ENCODE measurements at regions not wholly inside any gene's neighbourhood (a gene's known extent, or its start where the extent isn't known, plus 50 kb on each side); places are given as distances from the start of the nearest gene placed in this dataset.

DNA sequence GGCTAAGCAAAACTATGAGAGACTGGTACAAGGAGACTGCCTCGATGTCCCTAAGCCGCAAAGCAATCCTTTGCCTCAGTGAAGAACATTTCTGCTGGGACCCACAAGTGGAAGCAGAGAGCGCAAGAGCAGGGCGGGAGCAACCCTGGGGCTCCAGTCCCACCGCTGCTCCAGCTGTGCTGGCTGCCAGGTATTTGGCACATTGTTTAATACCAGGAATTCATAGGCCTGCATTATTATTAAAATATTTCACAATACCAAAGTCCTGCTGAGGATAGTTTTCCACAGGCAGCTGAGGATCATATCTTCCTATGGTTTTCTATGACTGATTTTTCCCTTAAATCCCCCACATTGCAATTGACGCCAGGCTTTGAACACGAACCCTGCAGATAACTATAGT lies 163.5 kb upstream of the TLL1 start:
- ATAC-seq (peak in 1 of 2 donors; percentile 31), DNase-seq (no peak)
- intact Hi-C loops (cut with DNase I), result loop anchor here in 1 of 2 donors (10.0 kb wide), 1 partner anchor 175 kb away; no protein-coding TSS in a partner anchor

DNA sequence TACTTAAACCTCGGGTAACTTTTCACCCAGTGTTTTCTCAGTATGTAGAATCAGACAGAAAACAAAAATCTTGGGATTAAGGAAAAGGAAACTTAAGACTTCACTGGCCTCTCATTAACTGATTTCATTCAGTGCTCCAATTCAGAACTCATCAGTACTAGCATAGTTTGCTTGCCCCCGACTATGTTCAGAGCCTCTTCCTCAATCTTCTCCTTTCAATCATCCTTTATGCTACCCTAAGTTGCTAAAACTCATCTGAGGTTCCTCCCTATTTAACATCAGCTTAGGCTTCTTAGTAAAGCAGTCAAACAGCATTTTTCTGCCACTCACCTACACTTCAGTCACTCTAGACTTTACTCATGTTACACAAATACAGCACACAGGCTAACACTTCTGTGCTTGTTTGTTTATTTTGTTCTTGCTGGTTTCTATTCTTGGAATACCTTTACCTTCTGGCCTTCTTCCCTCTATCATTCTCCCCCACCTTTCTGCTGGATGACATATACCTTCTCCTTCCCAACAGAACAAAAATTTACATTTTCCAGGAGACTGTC lies 163.0 kb upstream of the TLL1 start:
- DNase-seq, result no peak
- ATAC-seq, result peak in 1 of 2 donors; percentile 16
- intact Hi-C loops (cut with DNase I), result loop anchor here in 1 of 2 donors (10.0 kb wide), 1 partner anchor 175 kb away; no protein-coding TSS in a partner anchor

DNA sequence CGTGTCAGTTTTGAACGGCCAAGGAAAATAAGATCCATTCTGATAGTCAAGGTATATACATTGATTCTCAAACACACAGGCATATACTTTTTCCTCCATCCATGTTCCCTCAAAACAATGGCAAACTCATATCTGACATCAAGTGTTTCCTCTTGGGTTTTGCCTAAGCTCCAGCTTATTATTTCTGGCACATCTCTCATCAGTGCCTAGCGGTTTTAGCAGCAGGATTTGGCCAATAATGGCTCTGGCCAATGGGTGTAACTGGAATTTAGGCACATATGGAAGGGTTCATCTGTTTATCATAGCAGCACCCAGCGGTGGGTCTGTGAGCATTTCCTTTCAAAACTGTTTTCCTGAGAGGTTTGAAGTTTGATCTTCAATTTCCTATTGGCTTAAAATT lies 161.6 kb upstream of the TLL1 start:
- DNase-seq (no peak), ATAC-seq (peak in 1 of 2 donors; percentile 61)
- intact Hi-C loops (cut with DNase I), result no loop called here

DNA sequence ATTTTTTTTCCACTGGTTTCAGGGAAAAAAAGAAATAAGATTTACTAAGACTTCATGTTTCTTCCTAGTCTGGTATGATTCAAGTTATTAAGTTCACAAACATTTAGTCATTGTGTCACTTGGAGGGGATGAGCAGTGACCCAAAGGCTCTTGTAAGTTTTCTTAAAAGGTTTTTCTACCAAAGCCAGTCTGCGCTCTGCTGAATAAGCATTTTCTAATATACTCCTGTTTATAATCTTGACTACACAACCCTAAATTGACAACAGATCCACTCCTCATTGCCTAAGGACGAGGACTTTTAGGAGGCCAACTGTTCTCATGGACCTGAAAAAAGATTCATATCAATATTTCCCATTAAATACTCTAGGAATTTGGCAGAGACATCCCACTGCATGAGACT lies 161.1 kb upstream of the TLL1 start:
- ATAC-seq (no peak), DNase-seq (no peak)
- intact Hi-C loops (cut with DNase I), result no loop called here

DNA sequence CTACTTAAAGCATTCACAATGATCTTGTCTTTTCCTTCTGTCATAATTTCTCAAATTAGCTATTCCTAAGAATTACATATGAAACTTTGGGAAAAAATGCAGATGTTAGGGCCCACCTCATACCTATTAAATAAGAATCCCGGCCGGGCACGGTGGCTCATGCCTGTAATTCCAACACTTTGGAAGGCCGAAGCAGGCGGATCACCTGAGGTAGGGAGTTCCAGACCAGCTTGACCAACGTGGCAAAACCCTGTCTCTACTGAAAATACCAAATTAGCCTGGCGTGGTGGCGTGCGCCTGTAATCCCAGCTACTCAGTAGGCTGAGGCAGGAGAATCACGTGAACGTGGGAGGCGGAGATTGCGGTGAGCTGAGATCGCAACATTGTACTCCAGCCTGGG lies 158.4 kb upstream of the TLL1 start:
- intact Hi-C loops (cut with DNase I), result no loop called here
- DNase-seq, result no peak
- no peak for ATAC-seq

DNA sequence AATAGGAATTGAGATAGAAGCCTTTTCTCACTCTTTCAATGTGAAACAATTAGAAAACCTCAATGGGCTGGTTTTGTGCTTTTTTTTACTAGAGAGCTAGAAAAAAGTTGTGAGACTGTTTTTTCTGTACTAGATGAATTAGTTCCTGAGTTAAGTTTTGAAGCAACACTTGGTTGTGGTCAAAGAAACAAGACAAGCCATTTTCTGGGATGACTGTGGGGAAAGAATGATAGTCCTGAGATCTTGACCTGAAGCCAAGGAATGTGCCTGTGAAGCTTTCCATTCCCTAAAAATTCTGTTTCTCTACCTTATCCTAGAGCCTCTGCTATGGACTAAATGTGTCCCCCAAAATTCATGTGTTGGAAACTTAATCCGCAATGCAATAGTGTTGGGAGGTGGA lies 157.8 kb upstream of the TLL1 start:
- ATAC-seq (no peak), DNase-seq (no peak)
- intact Hi-C loops (cut with DNase I), result no loop called here

- DNase-seq (no peak), ATAC-seq (peak; percentile 63 to 81)
- intact Hi-C loops (cut with DNase I), result no loop called here
Observed at GRCh38 chr4:165715989-165716388, 157.0 kb upstream of the TLL1 start.

DNA sequence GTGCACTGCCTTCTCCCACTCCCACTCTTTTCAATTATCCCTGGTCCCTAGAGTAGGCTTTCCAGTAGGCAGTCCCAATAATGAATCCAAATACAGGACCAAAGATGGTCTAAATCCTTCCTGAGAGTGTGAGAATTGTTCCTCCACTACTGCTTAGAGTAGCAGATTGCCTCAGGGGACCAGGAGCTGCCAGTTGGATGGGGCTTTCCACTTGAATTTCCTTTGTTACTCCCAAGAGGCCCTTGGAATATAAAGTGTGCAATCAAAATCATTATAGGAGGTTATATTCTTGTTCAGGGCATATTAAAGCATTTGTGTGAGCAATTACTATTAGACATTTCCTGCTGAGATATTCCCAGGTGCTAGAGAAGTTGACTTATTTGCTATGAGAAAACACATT lies 156.6 kb upstream of the TLL1 start:
- peak in 1 of 2 donors; percentile 34 for ATAC-seq
- DNase-seq, result no peak
- intact Hi-C loops (cut with DNase I), result no loop called here

GRCh38 chr4:165718660-165719059 lies 154.4 kb upstream of the TLL1 start:
- DNase-seq (no peak), ATAC-seq (no peak)
- intact Hi-C loops (cut with DNase I), result no loop called here

- peak in 1 of 2 donors; percentile 42 for ATAC-seq
Observed at GRCh38 chr4:165720411-165721082, 152.5 kb upstream of the TLL1 start.

DNA sequence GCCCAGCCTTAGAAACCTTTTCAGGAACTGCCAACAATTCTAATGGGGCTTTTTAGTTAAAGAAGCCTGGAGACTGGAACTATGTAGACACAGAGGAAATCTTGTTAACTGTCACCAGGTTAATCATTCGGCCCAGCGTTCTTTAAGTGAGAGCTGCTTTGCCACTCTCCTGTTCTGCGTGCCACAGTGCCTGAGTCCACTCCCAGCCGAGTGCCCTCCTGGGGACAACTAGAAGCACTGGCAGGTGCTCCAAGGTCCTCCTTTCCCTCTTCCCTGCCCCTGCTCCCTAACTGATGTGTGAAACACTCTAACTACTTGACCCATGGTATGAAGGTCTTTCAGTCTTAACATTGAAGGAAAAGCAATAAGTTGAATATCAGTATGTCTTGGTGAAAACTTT lies 151.2 kb upstream of the TLL1 start:
- DNase-seq (no peak), ATAC-seq (no peak)
- intact Hi-C loops (cut with DNase I), result no loop called here

More at GRCh38 chr4:165720411-165721082, 152.5 kb upstream of the TLL1 start:
- intact Hi-C loops (cut with DNase I), result no loop called here
- no peak for DNase-seq

DNA sequence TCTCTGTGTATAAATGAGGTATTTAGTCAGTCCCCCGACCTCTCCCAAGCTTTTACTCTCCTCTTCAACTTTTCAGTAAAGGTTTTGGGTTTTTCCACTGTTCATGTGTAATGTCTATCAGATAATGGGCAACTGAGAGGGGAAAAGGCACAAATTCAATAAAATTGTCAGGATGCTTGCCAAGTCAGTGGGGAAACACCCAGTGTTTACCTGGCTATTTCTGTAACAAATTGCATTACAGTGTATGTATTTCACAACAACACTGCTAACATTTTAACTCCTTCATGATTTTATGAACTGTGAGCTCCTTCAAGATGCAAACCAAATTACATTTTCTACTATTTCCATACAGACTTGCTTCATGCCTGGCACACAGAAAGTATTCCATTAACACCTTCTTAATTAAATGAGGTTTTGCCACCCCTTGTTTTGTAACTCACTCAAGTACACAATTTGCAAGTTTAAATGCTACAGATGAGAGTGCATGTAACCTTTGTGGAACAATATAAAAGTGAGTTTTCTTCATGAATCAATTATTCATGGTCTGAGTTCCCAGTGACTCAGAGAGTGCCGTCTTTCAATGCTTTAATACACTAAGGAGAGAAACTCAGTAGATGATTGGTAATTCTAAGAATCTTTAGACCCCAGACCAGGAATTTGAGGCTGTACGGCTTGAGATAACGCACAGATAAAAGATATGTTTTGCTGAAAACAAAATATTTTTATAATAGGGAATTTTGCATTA lies 149.8 kb upstream of the TLL1 start:
- DNase-seq (no peak), ATAC-seq (peak; percentile 38 to 41)
- intact Hi-C loops (cut with DNase I), result no loop called here

DNA sequence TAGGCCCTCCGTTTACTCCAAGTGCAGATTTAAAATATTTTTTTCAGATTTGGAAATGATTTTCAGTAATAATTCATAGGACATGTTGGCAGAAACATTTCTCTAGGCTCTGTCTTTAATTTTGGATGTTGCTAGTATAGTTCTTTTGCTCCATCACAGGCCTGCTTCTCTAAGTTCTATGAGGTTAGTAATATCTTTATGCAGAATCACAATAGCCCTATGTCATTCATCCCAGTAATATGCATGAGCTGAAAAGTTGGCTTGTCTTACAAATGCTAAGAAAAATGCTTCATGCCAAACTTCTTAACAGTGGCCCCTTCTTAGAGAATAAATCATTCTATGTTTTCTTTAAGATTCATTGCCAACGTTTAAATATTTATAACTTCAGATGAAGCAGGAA lies 148.3 kb upstream of the TLL1 start:
- intact Hi-C loops (cut with DNase I), result no loop called here
- ATAC-seq (no peak), DNase-seq (no peak)

DNA sequence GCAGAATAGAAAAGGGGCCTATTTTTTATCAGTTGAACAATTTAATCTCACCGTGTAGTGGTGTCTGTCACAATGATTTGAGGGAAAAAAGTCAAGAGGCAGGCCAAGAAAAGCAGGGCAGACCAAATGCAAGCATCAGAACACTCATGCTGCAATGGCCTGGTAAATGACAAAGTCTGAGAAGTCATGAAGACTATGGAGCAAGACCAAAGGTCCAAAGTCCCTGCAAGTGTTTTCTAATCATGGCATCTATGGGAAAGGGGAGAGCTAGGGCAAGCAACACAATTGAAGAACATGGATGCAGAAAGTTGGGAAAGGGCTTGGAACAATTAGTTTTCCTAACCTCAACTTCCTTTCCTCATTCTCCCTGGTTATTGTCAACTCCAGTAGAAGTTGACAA lies 147.7 kb upstream of the TLL1 start:
- ATAC-seq (no peak), DNase-seq (no peak)
- intact Hi-C loops (cut with DNase I), result no loop called here

- no peak for ATAC-seq
- no peak for DNase-seq
- intact Hi-C loops (cut with DNase I), result no loop called here
Observed at GRCh38 chr4:165726831-165727230, 146.2 kb upstream of the TLL1 start.

DNA sequence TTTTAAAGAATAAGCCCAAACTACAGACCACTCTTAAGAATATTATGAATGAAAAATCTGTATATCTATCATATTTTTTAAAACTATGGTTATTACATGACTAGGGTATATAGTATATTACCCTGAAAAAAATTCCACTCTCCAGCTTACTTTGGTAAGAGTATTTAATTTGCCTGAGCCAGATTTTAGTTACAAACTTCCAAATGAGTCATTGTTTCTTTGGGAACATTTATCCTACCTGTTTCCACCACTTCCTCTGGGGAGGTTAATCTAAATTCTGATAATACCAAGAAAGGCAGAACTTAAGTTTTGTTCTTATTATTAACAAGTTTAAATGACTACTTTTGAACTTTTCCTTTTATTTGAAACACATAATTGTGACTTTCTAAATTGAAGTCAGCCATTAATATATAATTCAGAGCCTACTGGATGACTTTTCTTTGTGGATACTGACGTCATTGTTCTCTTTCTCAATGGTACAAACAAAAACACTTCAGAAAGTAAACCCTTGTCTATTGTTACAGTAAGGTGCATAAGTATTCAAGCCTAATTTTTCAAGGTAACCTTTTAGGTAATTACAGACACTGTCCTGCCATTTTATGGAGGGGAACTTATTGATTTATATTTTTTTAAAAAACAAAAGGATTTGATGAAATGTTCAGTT lies 135.6 kb upstream of the TLL1 start:
- DNase-seq, result no peak
- intact Hi-C loops (cut with DNase I), result no loop called here
- ATAC-seq, result no peak

GRCh38 chr4:165738571-165738970 lies 134.5 kb upstream of the TLL1 start:
- DNase-seq (no peak), ATAC-seq (no peak)
- intact Hi-C loops (cut with DNase I), result no loop called here

DNA sequence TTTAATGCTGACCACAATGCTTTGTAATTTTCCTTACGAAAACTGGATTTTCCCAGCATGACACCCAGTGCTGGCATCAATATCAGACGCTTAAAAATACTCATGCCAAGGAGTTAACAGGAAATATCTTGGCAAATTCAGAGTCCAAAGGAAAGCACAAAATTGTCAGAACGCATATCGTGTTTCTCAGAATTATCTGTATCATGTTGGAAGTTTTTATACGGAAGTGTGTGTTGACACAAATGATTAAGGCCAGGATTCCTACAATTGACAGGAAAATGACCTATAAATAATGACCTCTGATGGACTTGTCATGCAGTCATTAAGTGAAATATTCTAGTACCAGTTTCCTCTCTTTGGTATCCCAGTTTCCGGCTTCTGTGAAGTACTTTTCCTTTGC lies 132.1 kb upstream of the TLL1 start:
- ATAC-seq (peak in 1 of 2 donors; percentile 27), DNase-seq (no peak)
- intact Hi-C loops (cut with DNase I), result no loop called here

DNA sequence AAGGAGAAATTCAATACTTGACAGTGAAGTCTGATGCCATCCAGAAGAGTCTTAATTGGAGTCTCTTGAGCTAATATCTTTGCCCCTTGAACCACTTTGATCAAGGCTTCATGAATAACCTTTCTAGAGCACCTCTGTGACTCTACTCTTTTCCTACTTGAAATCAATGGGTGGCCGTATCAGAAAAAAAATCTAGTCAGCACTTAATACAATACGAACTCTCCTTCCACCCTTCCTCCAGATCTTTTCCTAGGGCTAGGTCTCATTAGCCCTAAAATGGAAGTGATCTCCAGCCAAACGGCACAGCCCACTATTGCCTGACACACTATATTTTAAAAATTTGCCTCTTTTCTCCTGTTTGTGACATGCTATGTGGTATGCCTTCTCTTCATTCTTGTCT lies 129.6 kb upstream of the TLL1 start:
- ATAC-seq, result no peak
- intact Hi-C loops (cut with DNase I), result no loop called here
- DNase-seq, result no peak

- ATAC-seq, result no peak
- intact Hi-C loops (cut with DNase I), result no loop called here
- DNase-seq, result no peak
Observed at GRCh38 chr4:165744370-165744769, 128.7 kb upstream of the TLL1 start.

All from left cardiac atrium (tissue), 4 donors.